CD4-positive, alpha-beta T cell (primary cell): ENCODE measurements at regions not wholly inside any gene's neighbourhood (a gene's known extent, or its start where the extent isn't known, plus 50 kb on each side); places are given as distances from the start of the nearest gene placed in this dataset.

Source experiments
- ATAC-seq: fragments of 200-7000 bp; cut with Tn5 transposase; one replicate; pipeline ENCODE4 v1.10.0; 2022; ENCODE audit warnings: mild to moderate bottlenecking; ENCODE audit not compliant: poor library complexity
- CTCF ChIA-PET: fragments of 350-600 bp; sonication (Branson Sonifier 250); formaldehyde crosslinking; loops from one replicate; lab custom pipeline; 2021; ENCODE audit warnings: antibody characterized with exemption, inconsistent platforms; lab: Charles Lee
- POLR2A ChIA-PET: fragments of 350-600 bp; sonication (Branson Sonifier 250); formaldehyde crosslinking; loops from one replicate; lab custom pipeline; 2021; ENCODE audit warnings: antibody characterized with exemption, inconsistent platforms; lab: Charles Lee
- DNase-seq, 14 experiments: peaks; one replicate each; pipeline ENCODE4 v3.0.0-alpha.2; 2013 to 2020; ENCODE audit warnings: mixed read lengths in 2 of 14
- H3K27ac ChIP-seq, 2 donors: one replicate each; pipeline versions ENCODE4 v1.5.1 to v1.7.0; 2013; ENCODE audit warnings: low read length in 2 of 2, low read depth in 1 of 2, mild to moderate bottlenecking in 1 of 2
- H3K27me3 ChIP-seq, 2 experiments: 1 replicate in 1 of 2; 2 replicates in 1 of 2; pipeline versions ENCODE4 v1.6.1 to v1.7.0; 2013; ENCODE audit warnings: low read length in 2 of 2, control low read depth in 1 of 2, mild to moderate bottlenecking in 1 of 2, moderate library complexity in 1 of 2; ENCODE audit not compliant: insufficient read depth in 2 of 2, control insufficient read depth in 1 of 2
- H3K36me3 ChIP-seq: one replicate; pipeline ENCODE4 v1.6.1; 2013; ENCODE audit warnings: low read length, control low read depth; ENCODE audit not compliant: insufficient read depth
- H3K4me1 ChIP-seq: one replicate; pipeline ENCODE4 v1.6.1; 2013; ENCODE audit warnings: low read length, control low read depth; ENCODE audit not compliant: insufficient read depth
- H3K4me3 ChIP-seq: one replicate; pipeline ENCODE4 v1.5.1; 2013; ENCODE audit warnings: mild to moderate bottlenecking, low read length, moderate library complexity
- H3K9me3 ChIP-seq, 2 experiments: 1 replicate in 1 of 2; 2 replicates in 1 of 2; pipeline versions ENCODE4 v1.6.1 to v1.7.0; 2013; ENCODE audit warnings: low read length in 2 of 2, mild to moderate bottlenecking in 2 of 2, control low read depth in 1 of 2, moderate library complexity in 1 of 2; ENCODE audit not compliant: control insufficient read depth in 1 of 2, insufficient read depth in 1 of 2
- H3K27ac Mint-ChIP-seq: one replicate; pipeline ENCODE4 v1.8.0; 2020; ENCODE audit warnings: mixed read lengths
- H3K27me3 Mint-ChIP-seq: one replicate; pipeline ENCODE4 v1.8.0; 2021; ENCODE audit warnings: mixed read lengths
- H3K36me3 Mint-ChIP-seq: one replicate; pipeline ENCODE4 v1.8.0; 2021; ENCODE audit warnings: low read depth, mixed read lengths
- H3K4me1 Mint-ChIP-seq: one replicate; pipeline ENCODE4 v1.8.0; 2021; ENCODE audit warnings: low read depth, mixed read lengths
- H3K4me3 Mint-ChIP-seq: one replicate; pipeline ENCODE4 v1.8.0; 2020; ENCODE audit warnings: mild to moderate bottlenecking, mixed read lengths
- H3K9me3 Mint-ChIP-seq: one replicate; pipeline ENCODE4 v1.8.0; 2020; ENCODE audit warnings: mixed read lengths
- intact Hi-C, 2 experiments: fragments of 100-400 bp; cut with DNase I in 1 of 2; cut with micrococcal nuclease in 1 of 2; formaldehyde crosslinking; loops; one replicate each; pipeline versions ENCODE4 v1.15.1 to v1.9.0; 2023 to 2025; cut with DNase I, micrococcal nuclease
- TF ChIP-seq, protein P1 (sequence below): fragments of 200-600 bp; IDR thresholded peaks from one replicate; pipeline ENCODE4 v1.8.0; 2022; ENCODE audit warnings: antibody characterized with exemption, mild to moderate bottlenecking

DNA sequence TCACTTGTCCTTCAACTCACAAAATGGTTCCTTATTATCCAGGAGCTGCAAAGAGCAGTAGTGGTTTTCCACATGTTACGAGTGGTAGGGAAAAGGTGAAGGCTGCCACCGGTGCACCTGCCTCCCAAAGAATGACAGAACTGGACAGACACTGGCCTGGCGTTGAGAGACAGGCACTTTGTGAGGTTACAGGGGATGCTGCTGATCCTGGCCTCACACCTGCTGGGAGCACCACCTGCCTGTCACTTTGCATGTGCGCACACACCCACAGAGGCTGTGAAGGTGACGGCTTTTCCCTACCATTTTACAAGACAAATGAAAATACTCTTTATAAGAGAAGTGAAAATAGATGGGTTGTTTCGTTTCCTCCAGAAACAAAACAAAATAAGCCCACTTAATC lies 175.3 kb upstream of the B3GAT1 start:
- intact Hi-C loops = no loop called here
- DNase-seq = no peak
- no peaks in the 10 kb centered on the region for H3K36me3 Mint-ChIP-seq
- H3K27ac ChIP-seq = no peak overlapping the region
- H3K4me1 Mint-ChIP-seq = peaks cover 6% of the 10 kb centered on the region
- H3K4me1 ChIP-seq = no peaks in the 10 kb centered on the region
- H3K36me3 ChIP-seq = no peaks in the 10 kb centered on the region
- no peak overlapping the region for H3K4me3 Mint-ChIP-seq
- H3K9me3 Mint-ChIP-seq = no peaks in the 10 kb centered on the region
- TF ChIP-seq, protein P1, sequence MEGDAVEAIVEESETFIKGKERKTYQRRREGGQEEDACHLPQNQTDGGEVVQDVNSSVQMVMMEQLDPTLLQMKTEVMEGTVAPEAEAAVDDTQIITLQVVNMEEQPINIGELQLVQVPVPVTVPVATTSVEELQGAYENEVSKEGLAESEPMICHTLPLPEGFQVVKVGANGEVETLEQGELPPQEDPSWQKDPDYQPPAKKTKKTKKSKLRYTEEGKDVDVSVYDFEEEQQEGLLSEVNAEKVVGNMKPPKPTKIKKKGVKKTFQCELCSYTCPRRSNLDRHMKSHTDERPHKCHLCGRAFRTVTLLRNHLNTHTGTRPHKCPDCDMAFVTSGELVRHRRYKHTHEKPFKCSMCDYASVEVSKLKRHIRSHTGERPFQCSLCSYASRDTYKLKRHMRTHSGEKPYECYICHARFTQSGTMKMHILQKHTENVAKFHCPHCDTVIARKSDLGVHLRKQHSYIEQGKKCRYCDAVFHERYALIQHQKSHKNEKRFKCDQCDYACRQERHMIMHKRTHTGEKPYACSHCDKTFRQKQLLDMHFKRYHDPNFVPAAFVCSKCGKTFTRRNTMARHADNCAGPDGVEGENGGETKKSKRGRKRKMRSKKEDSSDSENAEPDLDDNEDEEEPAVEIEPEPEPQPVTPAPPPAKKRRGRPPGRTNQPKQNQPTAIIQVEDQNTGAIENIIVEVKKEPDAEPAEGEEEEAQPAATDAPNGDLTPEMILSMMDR = no peak
- peaks cover 0 to 3% of the 10 kb centered on the region in 2 experiments for H3K27me3 ChIP-seq
- H3K9me3 ChIP-seq = no peaks in the 10 kb centered on the region
- ATAC-seq = no peak
- POLR2A ChIA-PET = no interaction called here
- peaks cover 41% of the 10 kb centered on the region for H3K27me3 Mint-ChIP-seq
- no peak overlapping the region for H3K4me3 ChIP-seq
- no peak overlapping the region for H3K27ac Mint-ChIP-seq
- CTCF ChIA-PET = no interaction called here

DNA sequence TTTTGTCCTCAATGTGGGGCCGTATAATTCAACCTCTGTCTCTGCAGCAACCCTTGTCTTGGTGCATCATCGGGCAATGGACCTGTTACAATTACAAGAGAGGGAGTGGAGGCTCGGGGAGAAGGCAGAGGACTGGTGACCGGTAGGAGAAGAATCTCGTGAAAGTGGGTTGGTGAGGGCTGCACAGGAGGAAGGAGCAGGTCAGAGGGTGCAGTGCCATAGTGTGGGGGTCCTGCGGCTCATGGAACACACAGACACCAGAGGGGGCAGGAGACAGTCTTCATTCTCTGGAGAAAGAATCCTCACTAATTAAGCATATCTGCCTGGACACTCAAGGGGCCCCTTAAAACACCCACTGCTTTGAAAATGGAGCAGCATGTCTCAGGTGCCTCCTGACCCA lies 174.7 kb upstream of the B3GAT1 start:
- Mint-ChIP-seq H3K9me3 (no peaks in the 10 kb centered on the region), H3K27ac (no peak overlapping the region), H3K27me3 (peaks cover 36% of the 10 kb centered on the region), H3K36me3 (no peaks in the 10 kb centered on the region), H3K4me3 (no peak overlapping the region), H3K4me1 (peaks cover 6% of the 10 kb centered on the region)
- Histone ChIP-seq H3K4me3 (no peak overlapping the region), H3K27ac (no peak overlapping the region), H3K27me3 (peaks cover 0 to 3% of the 10 kb centered on the region in 2 experiments), H3K9me3 (no peaks in the 10 kb centered on the region), H3K36me3 (no peaks in the 10 kb centered on the region), H3K4me1 (no peaks in the 10 kb centered on the region)
- DNase-seq (no peak), ATAC-seq (no peak)
- ChIA-PET CTCF (no interaction called here), POLR2A (no interaction called here)
- intact Hi-C loops = no loop called here
- TF ChIP-seq, protein P1 = no peak

DNA sequence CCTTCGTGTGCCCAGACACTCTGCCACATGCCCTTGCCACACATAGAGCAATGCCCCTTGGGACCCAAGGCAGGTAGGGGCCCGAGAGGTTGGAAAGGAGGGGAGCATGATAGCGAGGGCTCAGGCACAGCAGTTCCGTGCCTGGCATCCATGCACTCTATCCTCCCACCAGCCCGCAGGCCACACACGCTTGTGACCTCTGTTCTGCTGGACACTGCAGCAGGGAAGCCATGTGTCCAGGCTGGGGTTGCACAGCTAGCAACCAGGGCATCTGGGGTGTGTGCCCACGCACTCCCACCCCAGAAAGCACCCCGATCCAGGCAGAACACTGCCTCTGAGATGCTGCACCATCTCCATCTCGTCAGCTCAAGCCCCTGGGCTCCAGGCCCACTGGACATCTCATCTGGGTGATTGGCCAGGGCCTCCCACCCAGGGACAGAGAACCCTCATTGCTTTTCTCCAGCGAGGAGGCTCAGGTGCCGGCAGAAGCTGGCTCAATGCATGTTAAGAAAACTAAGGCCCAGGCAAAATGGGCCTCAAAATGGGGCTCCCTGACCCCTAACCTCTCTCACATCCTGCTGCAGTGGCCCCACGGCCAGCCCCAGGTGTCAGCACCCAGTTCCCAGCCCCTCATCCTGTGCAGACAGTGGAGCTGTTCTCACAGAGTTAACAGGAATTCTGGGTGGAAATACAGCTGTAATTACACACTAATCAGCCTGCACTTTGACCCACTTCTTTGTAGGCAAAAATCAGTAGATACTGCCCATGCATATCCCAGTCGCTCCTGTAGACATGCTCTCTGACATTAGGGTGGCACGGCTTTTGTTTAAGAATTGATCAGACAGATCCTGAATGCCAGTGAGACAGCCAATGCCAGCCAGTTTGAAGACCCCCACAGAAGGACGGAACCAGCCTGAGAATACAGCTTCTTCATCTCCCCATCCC lies 173.9 kb upstream of the B3GAT1 start:
- ChIA-PET POLR2A (no interaction called here), CTCF (no interaction called here)
- Histone ChIP-seq H3K4me3 (no peak overlapping the region), H3K27ac (no peak overlapping the region), H3K36me3 (no peaks in the 10 kb centered on the region), H3K27me3 (peaks cover 0 to 3% of the 10 kb centered on the region in 2 experiments), H3K9me3 (no peaks in the 10 kb centered on the region), H3K4me1 (no peaks in the 10 kb centered on the region)
- Mint-ChIP-seq H3K27ac (no peak overlapping the region), H3K27me3 (peaks cover 36% of the 10 kb centered on the region), H3K4me1 (peaks cover 6% of the 10 kb centered on the region), H3K36me3 (no peaks in the 10 kb centered on the region), H3K9me3 (no peaks in the 10 kb centered on the region), H3K4me3 (no peak overlapping the region)
- intact Hi-C loops = no loop called here
- TF ChIP-seq, protein P1 = no peak
- DNase-seq (no peak), ATAC-seq (no peak)
